Thoracic aorta (tissue), 2 donors: ENCODE measurements at regions not wholly inside any gene's neighbourhood (a gene's known extent, or its start where the extent isn't known, plus 50 kb on each side); places are given as distances from the start of the nearest gene placed in this dataset.

ENCODE experiments used
- ATAC-seq: fragments of 150-250 bp; one replicate; pipeline ENCODE4 v1.8.0; 2017; ENCODE audit warnings: low read depth; ENCODE audit not compliant: insufficient number of reproducible peaks, low FRiP score
- DNase-seq: peaks from one replicate; pipeline ENCODE4 v3.0.0-alpha.2; 2020; ENCODE audit warnings: low spot score
- H3K27ac ChIP-seq, 2 donors: fragments of 200-600 bp; sonication (generic); 1 replicate in 1 of 2; 2 replicates in 1 of 2; pipeline ENCODE4 v1.5.1; 2016; ENCODE audit warnings: mild to moderate bottlenecking in 2 of 2, moderate library complexity in 2 of 2
- H3K27me3 ChIP-seq: fragments of 200-600 bp; sonication (generic); replicated peaks from 2 replicates; pipeline ENCODE4 v1.6.0; 2016; ENCODE audit warnings: mild to moderate bottlenecking; ENCODE audit not compliant: insufficient read depth
- H3K36me3 ChIP-seq: fragments of 200-600 bp; sonication (generic); one replicate; pipeline ENCODE4 v1.5.1; 2016
- H3K4me1 ChIP-seq, 2 donors: fragments of 200-600 bp; sonication (generic); 1 replicate in 1 of 2; 2 replicates in 1 of 2; pipeline versions ENCODE4 v1.5.1 to v1.6.0; 2016; ENCODE audit warnings: low read depth in 2 of 2, mild to moderate bottlenecking in 1 of 2; ENCODE audit not compliant: control insufficient read depth in 1 of 2
- H3K4me3 ChIP-seq: fragments of 200-600 bp; sonication (generic); 2 replicates; pipeline ENCODE4 v1.5.1; 2016; ENCODE audit warnings: mild to moderate bottlenecking
- H3K9me3 ChIP-seq: fragments of 200-600 bp; sonication (generic); 2 replicates; pipeline ENCODE4 v1.5.1; 2016
- CTCF ChIP-seq: fragments of 200-600 bp; sonication (generic); IDR thresholded peaks from one replicate; pipeline ENCODE4 v1.5.1; 2019; ENCODE audit warnings: antibody characterized with exemption

DNA sequence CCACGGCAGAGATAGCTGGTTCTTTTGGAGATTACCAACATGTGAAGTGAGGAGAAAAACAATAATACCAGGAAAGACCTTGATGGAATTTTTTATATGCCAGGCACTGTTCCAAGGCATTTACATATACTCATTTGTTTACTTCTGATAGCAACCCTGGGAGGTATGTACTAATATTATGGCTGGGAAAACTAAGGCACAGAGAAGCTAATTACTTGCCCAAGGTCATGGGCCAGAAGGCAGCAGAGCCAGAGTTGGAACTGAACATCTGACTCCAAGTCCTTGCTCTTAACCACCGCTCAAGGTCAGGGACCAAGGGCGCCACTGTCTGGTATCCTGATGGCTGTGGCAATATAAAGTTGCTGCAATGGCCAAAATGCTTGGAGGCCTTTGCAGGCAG, 97.0 kb upstream of the KCNG1 start:
- TF ChIP-seq CTCF, result no peak
- Histone ChIP-seq H3K27ac (no peak overlapping the region), H3K27me3 (no peaks in the 10 kb centered on the region), H3K4me1 (no peaks in the 10 kb centered on the region), H3K36me3 (no peaks in the 10 kb centered on the region), H3K4me3 (no peak overlapping the region), H3K9me3 (no peaks in the 10 kb centered on the region)
- ATAC-seq, result no peak
- DNase-seq, result no peak

DNA sequence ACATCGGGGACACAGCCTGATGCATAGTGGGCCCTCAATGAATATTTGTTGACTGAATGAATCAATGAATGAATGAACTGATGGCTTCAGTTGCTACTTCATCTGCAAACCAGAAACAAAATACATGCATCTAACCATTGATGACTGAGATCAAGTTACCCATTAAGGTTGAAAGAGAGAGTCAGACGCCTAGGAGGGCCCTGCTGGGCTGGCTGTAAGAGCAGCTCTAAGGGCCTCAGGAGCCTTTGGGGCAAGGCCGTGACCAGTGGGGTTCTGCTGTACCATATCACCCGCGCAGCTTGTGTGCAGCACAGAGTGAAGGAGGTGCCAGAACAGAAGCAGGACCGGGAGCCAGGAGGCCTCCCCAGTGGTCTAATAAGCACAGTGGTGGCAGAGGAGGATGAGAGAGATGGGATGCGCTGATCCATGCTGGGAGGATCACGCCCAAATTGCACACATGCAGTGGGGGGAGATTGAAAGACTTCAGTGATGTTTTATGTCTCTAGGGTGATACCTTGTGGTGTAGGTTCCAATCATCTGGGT, 96.1 kb upstream of the KCNG1 start:
- Histone ChIP-seq H3K27me3 (no peaks in the 10 kb centered on the region), H3K27ac (no peak overlapping the region), H3K4me1 (no peaks in the 10 kb centered on the region), H3K9me3 (no peaks in the 10 kb centered on the region), H3K4me3 (no peak overlapping the region), H3K36me3 (no peaks in the 10 kb centered on the region)
- no peak for ATAC-seq
- no peak for TF ChIP-seq CTCF
- DNase-seq, result no peak

DNA sequence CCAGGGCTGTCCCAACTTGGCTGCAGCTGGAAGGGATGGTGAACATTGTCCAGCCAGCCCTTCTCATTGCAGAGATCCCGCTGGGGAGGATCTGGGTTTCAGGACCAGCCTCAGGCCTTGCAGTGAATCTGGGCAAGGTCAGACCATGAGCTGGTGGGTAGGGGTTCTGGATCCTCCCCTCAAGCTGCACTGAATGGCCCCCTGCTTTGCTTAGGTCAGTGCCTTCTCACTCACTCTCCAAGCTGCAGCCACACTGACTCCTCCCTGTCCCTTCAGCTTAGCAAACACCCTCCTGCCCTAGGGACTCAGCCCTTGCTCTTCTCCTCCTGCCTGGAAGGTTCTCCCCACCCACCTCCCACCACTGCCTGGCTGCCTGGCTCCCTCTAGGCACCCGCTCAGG, 95.3 kb upstream of the KCNG1 start:
- H3K27me3 ChIP-seq, result no peaks in the 10 kb centered on the region
- H3K4me1 ChIP-seq, result no peaks in the 10 kb centered on the region
- DNase-seq (no peak), ATAC-seq (no peak)
- no peak overlapping the region for H3K27ac ChIP-seq
- H3K36me3 ChIP-seq, result no peaks in the 10 kb centered on the region
- no peaks in the 10 kb centered on the region for H3K9me3 ChIP-seq
- TF ChIP-seq CTCF, result no peak
- no peak overlapping the region for H3K4me3 ChIP-seq

DNA sequence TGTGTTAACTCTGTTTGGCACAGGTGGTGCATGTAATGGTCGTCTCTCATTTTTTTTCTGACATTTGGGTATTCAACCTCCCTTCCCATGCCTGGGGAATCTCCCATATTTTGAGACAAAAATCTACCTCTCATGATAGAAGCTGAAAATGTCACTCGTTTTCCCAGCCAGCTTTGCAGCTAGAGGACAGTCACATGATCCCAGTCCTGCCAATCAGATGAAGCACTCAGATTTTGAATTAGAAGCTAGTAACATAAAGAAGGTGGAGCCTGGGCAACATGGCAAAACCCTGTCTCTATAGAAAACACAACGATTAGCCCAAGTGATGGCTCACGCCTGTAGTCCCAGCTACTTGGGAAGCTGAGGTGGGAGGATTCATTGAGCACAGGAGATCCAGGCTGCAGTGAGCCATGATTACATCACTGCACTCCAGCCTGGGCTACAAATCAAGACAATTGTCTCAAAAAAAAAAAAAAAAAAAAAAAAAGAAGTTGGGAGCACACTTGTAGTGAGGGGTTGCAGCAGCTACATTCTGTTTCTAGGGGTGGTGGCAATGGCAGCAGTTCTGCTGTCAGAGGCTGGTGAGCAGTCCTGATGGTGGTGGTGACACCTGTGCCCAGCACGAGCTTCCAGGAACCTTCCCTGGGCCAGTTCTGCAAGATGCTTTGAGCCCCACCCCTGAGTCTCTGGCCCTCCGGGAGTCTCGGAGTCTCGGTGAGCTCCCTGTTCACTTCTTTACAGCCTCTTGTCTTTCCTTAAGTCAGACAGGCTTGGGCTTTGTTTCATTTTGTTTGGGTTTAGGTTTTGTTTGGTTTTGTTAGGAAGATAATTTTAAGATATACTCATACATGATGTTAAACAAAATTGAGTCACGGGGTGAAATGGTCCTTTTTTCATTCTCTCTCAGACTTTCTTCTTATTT, 94.1 kb upstream of the KCNG1 start:
- no peak overlapping the region for H3K27ac ChIP-seq
- H3K4me1 ChIP-seq, result no peaks in the 10 kb centered on the region
- H3K4me3 ChIP-seq, result no peak overlapping the region
- no peaks in the 10 kb centered on the region for H3K9me3 ChIP-seq
- H3K27me3 ChIP-seq, result no peaks in the 10 kb centered on the region
- H3K36me3 ChIP-seq, result no peaks in the 10 kb centered on the region
- no peak for TF ChIP-seq CTCF
- no peak for DNase-seq
- ATAC-seq, result no peak

DNA sequence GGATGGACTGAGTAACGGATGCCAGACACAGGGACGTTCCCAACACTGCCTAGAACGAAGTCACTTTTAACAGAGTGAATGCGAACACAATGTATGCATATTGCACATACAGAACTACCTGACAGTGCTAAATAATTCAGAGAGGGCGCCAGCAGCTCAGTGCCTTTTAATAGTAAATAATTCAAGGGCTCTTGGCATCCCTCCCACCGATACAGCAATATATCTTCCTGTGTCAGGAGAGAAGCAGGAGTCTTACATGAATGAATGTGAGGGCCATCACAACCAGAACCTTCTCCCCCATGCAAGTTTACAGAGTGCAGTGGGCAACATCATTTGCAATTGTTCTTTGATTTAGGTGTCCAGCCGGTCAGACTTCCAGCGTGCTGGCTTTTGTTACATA, 88.4 kb upstream of the KCNG1 start:
- Histone ChIP-seq H3K4me3 (no peak overlapping the region), H3K36me3 (no peaks in the 10 kb centered on the region), H3K27ac (no peak overlapping the region), H3K4me1 (no peaks in the 10 kb centered on the region), H3K9me3 (no peaks in the 10 kb centered on the region), H3K27me3 (no peaks in the 10 kb centered on the region)
- TF ChIP-seq CTCF, result no peak
- DNase-seq (no peak), ATAC-seq (no peak)
